HG02678 (cell line): ENCODE measurements at regions not wholly inside any gene's neighbourhood (a gene's known extent, or its start where the extent isn't known, plus 50 kb on each side); places are given as distances from the start of the nearest gene placed in this dataset.

Experiments used
- ATAC-seq: cut with Tn5 transposase; IDR thresholded peaks from one replicate; pipeline ENCODE4 v1.9.1; 2021; ENCODE audit warnings: mild to moderate bottlenecking, moderate library complexity; ENCODE audit not compliant: unreplicated experiment

DNA sequence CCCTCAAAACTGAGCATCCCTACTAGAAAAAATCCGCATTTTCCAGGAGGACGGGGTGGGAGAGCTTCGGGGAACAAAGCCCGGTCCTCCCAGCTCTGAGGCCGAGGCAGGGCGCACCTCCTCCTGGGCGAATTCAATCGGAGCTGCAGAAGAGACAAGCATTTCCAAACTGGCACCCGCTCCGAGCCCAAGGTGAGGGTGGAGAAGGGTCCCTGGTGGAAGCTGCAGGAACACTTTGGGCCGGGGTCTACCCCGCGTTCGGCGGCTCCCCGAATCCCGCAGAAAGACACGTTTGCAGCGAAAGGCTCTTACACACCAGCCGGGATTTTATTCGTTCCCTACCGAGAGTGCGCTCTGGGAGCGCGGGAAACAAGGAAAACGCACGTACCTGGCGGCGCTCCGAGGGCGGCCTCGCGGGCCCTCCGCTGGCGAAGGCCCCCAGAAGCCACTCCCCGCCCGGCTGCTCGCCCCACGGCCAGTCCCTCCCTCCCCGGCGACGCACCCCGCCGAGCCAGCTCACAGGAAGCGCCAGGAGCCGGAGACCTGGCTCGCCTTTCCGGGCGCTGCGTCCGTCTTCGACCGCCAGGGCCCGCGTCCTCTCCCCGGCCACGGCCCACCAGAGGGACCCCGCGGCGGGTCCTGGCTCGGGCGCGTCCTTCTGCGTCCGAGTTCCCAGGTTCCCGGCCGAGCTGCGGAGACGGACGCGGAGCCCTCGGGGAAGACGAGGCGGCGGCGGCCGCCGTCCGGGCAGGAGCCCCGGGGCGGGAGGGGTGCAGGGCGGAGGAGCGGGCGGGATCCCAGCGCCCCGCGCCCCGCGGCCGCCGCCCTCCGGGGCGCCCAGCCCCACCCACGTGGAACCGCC, 49.8 kb upstream of the BAHCC1 start:
- peak; percentile 37 for ATAC-seq
